ENCODE measurements at regions not wholly inside any gene's neighbourhood (a gene's known extent, or its start where the extent isn't known, plus 50 kb on each side); places are given as distances from the start of the nearest gene placed in this dataset.

DNA sequence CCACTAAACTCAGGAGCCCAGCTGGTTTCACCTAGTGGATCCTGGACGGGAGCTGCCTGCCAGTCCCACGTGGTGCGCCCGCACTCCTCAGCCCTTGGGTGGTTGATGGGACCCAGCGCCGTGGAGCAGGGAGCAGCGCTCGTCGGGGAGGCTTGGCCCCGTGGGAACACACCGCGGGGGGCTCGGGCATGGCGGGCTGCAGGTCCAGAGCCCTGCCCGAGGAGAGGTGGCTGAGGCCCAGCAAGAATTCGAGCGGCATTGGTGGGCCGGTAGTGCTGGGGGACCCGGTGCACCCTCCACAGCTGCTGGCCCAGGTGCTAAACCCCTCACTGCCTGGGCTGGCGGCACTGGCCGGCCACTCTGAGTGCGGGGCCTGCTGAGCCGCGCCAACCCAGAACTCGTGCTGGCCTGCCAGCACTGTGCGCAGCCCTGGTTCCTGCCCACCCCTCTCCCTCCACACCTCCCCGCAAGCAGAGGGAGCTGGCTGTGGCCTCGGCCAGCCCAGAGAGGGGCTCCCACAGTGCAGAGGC lies 137.3 kb downstream of the TRIB2 start:
- TF ChIP-seq CTCF (IDR thresholded peaks at IDR 0.05; ENCODE audit: low read depth, low read length) = no peak
- no peak overlapping the region for H3K4me3 ChIP-seq (ENCODE audit: low read depth, low read length)
- DNase-seq (ENCODE audit: low read depth, low spot score) = no peak
- in situ Hi-C loops (cut with HindIII; ENCODE audit: low sequenced_read_pairs) = no loop called here

GRCh38 chr2:12855508-12855907 lies 138.8 kb downstream of the TRIB2 start:
- DNase-seq (ENCODE audit: low read depth, low spot score) = peak; percentile 8
- in situ Hi-C loops (cut with HindIII; ENCODE audit: low sequenced_read_pairs) = no loop called here
- no peak for TF ChIP-seq CTCF (IDR thresholded peaks at IDR 0.05; ENCODE audit: low read depth, low read length)
- H3K4me3 ChIP-seq (ENCODE audit: low read depth, low read length) = no peak overlapping the region

GRCh38 chr2:12856934-12857601 lies 140.3 kb downstream of the TRIB2 start:
- no peak overlapping the region for H3K4me3 ChIP-seq (ENCODE audit: low read depth, low read length)
- DNase-seq (ENCODE audit: low read depth, low spot score) = peak; percentile 83
- in situ Hi-C loops (cut with HindIII; ENCODE audit: low sequenced_read_pairs) = no loop called here
- TF ChIP-seq CTCF (IDR thresholded peaks at IDR 0.05; ENCODE audit: low read depth, low read length) = no peak

- no peak for DNase-seq (ENCODE audit: low read depth, low spot score)
- in situ Hi-C loops (cut with HindIII; ENCODE audit: low sequenced_read_pairs) = no loop called here
- TF ChIP-seq CTCF (IDR thresholded peaks at IDR 0.05; ENCODE audit: low read depth, low read length) = no peak
- no peak overlapping the region for H3K4me3 ChIP-seq (ENCODE audit: low read depth, low read length)
Observed at GRCh38 chr2:12857891-12858290, 141.2 kb downstream of the TRIB2 start.

- in situ Hi-C loops (cut with HindIII; ENCODE audit: low sequenced_read_pairs) = no loop called here
- TF ChIP-seq CTCF (IDR thresholded peaks at IDR 0.05; ENCODE audit: low read depth, low read length) = no peak
- H3K4me3 ChIP-seq (ENCODE audit: low read depth, low read length) = no peak overlapping the region
- no peak for DNase-seq (ENCODE audit: low read depth, low spot score)
Observed at GRCh38 chr2:12858786-12859185, 142.1 kb downstream of the TRIB2 start.

GRCh38 chr2:12861344-12861930 lies 144.7 kb downstream of the TRIB2 start:
- no peak overlapping the region for H3K4me3 ChIP-seq (ENCODE audit: low read depth, low read length)
- TF ChIP-seq CTCF (IDR thresholded peaks at IDR 0.05; ENCODE audit: low read depth, low read length) = no peak
- no peak for DNase-seq (ENCODE audit: low read depth, low spot score)
- in situ Hi-C loops (cut with HindIII; ENCODE audit: low sequenced_read_pairs) = no loop called here

All from astrocyte of the spinal cord (primary cell).